GM19467 (cell line): ENCODE measurements at regions not wholly inside any gene's neighbourhood (a gene's known extent, or its start where the extent isn't known, plus 50 kb on each side); places are given as distances from the start of the nearest gene placed in this dataset.

Experiments used
- ATAC-seq: cut with Tn5 transposase; IDR thresholded peaks from one replicate; pipeline ENCODE4 v1.9.1; 2021; ENCODE audit warnings: mild to moderate bottlenecking, moderate library complexity; ENCODE audit not compliant: unreplicated experiment

- ATAC-seq, result no peak
Measured at GRCh38 chr10:123552760-123553554, 113.2 kb upstream of the GPR26 start.

GRCh38 chr10:123553810-123554430 is 112.2 kb upstream of the GPR26 start:
- ATAC-seq, result no peak

- ATAC-seq, result no peak
Measured at GRCh38 chr10:123554656-123555055, 111.5 kb upstream of the GPR26 start.

GRCh38 chr10:123555616-123556015 is 110.5 kb upstream of the GPR26 start:
- ATAC-seq, result no peak

- no peak for ATAC-seq
Measured at GRCh38 chr10:123556049-123556448, 110.1 kb upstream of the GPR26 start.

DNA sequence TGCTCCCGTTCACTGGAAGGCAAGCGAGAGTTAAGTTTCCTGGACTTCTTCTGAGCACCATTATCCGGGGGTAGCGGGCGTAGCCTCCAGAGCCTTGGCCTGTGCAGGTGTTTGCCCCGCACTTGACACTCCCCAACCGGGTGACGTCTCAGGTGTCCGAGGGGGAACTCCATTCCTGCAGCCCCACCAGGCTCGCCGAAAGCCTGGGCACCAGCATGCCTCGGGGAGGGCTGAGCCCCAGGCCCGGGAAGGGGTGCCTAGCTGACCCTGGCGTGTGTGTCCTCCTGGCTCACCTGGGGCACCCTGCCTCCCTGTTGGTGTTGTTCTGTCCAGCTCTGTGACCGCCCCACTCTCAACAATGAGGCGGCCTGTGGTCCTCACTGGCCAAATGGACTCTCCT is 109.4 kb upstream of the GPR26 start:
- ATAC-seq, result no peak

DNA sequence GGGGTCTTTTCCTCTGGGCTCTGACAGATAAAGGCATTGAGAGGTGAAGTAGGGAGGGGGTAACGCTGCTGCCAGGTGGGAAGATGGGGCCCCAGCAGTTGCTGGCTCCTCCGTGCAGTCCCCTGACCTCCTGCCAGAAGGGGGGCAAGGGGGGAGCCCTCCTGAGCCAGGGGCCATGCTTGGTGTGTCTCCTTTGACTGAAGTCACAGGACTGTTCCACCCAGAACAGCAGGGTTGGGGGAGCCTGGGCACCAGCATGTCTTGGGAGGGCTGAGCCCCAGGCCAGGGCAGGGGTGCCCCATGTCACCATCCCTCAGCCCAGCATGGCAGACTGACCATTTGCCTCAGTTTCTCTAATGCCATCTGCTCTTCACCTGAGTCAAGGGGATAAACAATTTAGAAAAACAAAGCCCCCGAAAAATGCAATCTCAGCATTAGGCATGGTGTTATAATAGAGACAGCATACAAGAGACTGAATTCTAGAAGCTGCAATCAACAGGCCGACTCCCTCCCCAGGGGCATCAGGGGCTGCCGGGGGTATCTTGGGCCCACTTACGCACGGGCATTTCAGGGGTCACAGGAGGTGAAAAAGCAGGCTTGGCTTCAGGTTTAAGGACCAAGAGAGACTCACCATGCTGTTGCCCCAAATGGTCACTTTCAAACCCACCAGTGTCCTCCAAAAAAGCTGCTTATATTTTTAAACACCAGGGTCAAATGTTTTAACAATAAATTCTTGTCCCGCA is 108.6 kb upstream of the GPR26 start:
- no peak for ATAC-seq

- no peak for ATAC-seq
Measured at GRCh38 chr10:123558651-123559050, 107.5 kb upstream of the GPR26 start.

- ATAC-seq, result no peak
Measured at GRCh38 chr10:123559066-123559822, 106.9 kb upstream of the GPR26 start.

- no peak for ATAC-seq
Measured at GRCh38 chr10:123559823-123560092, 106.4 kb upstream of the GPR26 start.

DNA sequence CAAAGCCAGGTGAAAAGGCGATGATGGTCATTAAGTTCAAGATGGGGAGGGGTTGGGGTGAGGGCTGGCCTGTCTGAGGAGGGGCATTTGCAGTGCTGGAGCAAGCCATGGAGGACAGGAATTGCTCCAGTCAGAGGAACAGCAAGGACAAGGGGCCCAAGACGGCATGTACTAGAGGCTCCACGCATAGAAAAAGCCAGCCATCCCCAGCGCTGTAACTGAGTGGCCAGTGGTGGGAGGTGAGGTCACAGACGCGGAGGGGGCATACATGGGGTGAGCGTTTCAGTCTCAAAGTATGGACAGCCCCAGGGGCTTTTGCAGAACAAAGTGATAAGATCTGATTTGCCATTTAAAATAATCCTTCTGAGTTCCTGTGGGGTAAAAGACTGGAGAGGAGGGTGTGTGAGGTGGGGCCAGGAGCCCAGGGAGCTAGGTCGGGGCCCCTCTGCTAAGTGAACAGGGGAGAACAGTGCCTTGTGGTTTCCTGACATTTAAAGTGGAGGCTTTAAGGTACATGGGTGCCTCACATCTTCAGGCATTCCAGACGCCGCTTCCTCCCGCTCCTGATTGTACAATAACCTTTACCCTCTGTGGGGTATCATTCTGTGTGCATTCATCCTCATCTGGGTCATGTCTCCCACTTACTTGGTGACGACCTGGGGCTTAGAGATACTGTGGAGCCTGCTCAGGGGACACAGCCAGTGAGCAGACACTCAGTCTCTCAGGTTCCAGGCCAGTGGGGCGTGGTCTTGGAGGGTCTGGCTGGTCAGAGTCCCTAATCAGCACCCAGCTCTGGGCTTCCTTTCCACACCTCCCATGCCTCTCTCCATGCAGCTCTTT is 105.6 kb upstream of the GPR26 start:
- no peak for ATAC-seq

- no peak for ATAC-seq
Measured at GRCh38 chr10:123561141-123561440, 105.1 kb upstream of the GPR26 start.

GRCh38 chr10:123562387-123562786 is 103.8 kb upstream of the GPR26 start:
- no peak for ATAC-seq

DNA sequence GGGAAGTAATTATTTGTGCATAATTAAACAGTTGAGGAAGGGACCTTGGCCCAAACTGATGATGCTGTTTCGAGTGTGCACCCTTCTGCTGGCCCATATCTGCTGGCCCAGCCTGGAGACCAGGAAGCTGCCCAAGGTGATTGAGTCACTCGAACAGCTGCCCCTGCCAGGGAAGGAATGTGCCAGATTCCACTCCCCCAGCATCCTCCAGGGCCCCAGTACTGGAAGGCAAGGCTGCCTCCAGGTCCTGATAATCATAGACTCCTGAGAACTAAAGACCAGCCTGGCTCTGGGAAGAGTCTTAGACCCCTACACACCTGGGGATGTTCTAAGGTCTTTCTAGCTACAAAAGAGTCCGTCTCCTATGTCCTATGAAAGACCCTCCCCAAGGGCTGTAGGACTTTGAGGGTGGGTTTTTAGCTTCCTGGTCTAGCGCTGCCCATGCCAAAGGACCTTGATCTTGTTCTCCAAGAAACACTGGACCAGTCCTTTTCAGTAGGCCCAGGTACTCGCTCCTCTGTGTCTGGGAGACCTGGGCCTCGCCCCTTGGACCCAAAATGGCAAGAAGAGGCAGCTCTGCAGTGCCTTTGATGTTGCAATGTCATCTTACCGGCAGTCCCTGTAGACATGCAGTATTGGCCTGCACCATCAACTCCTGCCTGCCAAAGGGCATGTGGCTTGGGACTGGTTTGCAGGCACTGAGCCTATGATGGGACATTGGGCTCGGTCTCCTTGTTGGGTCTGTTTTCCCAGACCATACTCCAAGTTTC is 103.2 kb upstream of the GPR26 start:
- no peak for ATAC-seq

DNA sequence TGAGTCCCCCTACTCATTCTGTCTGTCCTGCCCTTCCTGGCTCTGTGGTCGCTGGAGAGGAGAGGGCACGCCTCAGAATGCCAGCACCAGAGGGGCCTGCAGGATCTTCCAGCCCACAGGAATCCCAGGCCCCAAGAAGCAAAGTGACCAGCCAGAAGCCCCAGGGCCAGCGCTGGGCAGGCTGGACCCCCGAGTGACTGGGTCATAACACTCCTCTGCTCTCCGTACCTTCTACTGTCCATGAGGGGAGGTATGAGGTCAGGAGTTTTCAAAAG is 102.6 kb upstream of the GPR26 start:
- no peak for ATAC-seq

GRCh38 chr10:123563994-123564393 is 102.2 kb upstream of the GPR26 start:
- no peak for ATAC-seq

DNA sequence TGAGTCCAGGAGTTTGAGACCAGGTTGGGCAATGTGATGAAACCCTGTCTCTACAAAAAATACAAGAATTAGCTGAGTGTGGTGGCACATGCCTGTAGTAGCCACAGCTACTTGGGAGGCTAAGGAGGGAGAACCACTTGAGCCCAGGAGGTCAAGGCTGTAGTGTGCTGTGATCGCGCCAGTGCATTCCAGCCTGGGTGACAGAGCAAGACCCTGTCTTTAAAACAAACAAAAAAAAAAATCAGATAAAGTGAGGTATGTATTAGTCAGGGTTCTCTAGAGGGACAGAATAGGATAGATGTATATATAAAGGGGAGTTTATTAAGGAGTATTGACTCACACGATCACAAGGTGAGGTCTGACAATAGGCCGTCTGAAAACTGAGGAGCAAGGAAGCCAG is 101.5 kb upstream of the GPR26 start:
- no peak for ATAC-seq

GRCh38 chr10:123565691-123566660 is 100.2 kb upstream of the GPR26 start:
- ATAC-seq, result no peak
